Coronary artery (tissue), 2 donors: ENCODE measurements at regions not wholly inside any gene's neighbourhood (a gene's known extent, or its start where the extent isn't known, plus 50 kb on each side); places are given as distances from the start of the nearest gene placed in this dataset.

ENCODE experiments used
- DNase-seq: peaks from one replicate; pipeline ENCODE4 v3.0.0-alpha.2; 2017; ENCODE audit warnings: low spot score
- H3K27ac ChIP-seq, 2 donors: fragments of 200-600 bp; sonication (generic); one replicate each; pipeline ENCODE4 v1.5.1; 2016 to 2019
- H3K4me3 ChIP-seq: fragments of 200-600 bp; sonication (generic); 2 replicates; pipeline ENCODE4 v1.5.1; 2016; ENCODE audit warnings: mild to moderate bottlenecking, moderate library complexity
- TF ChIP-seq, protein P1 (sequence below): fragments of 200-600 bp; sonication (generic); IDR thresholded peaks from one replicate; pipeline ENCODE4 v1.5.1; 2019; ENCODE audit warnings: antibody characterized with exemption

DNA sequence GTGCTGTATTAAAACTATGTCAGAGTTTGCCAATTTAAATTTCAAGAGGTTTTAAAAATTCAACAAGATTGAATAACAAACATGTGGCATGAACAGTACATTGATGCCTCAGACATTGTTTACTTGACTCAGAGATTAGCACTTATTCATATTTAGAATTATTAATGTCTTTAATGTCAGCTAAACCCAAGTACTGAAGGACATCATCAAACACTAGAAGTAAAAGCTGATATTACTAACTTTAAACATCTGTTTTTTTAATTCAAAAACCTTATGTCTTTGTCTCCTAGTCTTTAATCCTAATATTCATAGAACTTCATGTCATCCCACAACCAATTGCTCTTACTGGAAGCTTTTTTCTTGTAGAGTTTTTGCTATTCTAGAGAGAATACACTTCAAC, 406.2 kb upstream of the PCDH7 start:
- H3K4me3 ChIP-seq: no peak overlapping the region
- TF ChIP-seq, protein P1, sequence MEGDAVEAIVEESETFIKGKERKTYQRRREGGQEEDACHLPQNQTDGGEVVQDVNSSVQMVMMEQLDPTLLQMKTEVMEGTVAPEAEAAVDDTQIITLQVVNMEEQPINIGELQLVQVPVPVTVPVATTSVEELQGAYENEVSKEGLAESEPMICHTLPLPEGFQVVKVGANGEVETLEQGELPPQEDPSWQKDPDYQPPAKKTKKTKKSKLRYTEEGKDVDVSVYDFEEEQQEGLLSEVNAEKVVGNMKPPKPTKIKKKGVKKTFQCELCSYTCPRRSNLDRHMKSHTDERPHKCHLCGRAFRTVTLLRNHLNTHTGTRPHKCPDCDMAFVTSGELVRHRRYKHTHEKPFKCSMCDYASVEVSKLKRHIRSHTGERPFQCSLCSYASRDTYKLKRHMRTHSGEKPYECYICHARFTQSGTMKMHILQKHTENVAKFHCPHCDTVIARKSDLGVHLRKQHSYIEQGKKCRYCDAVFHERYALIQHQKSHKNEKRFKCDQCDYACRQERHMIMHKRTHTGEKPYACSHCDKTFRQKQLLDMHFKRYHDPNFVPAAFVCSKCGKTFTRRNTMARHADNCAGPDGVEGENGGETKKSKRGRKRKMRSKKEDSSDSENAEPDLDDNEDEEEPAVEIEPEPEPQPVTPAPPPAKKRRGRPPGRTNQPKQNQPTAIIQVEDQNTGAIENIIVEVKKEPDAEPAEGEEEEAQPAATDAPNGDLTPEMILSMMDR: no peak
- no peak overlapping the region for H3K27ac ChIP-seq
- DNase-seq: no peak

DNA sequence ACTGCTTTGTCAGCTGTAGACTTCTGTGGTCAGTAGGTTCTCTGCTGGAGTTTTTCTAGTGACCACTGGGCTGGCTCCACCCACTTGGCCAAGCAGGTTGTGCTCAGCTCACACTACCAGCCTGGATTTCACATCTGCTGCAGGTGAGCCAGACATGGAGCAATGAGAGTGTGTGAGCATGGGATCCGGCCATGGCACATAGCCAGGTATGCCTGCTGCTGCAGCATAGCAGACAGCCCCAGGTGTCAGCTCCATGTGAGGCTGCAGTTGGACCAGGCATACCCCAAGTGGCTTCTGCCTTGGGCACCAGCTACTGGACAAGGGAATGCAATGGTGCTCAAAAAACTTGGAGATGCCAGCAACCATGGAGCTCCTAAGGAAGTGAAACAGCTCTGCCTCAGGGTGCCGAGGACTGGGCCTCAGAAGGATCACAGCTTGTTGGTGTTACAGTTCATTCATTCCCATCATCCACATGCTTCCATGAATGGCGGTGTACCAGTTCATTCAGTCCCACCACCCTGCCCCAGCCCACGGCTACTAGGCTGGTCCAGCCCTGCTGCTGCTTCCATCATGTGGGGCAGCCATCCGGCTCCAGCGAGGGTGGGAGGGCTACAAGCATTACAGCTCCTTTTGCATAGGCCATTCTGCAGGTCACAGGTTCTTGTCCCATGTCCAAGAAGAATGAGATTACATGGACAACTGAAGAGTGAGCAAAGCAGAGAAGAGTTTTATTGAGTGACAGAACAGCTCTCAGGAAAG, 389.1 kb upstream of the PCDH7 start:
- TF ChIP-seq, protein P1: no peak
- no peak for DNase-seq

DNA sequence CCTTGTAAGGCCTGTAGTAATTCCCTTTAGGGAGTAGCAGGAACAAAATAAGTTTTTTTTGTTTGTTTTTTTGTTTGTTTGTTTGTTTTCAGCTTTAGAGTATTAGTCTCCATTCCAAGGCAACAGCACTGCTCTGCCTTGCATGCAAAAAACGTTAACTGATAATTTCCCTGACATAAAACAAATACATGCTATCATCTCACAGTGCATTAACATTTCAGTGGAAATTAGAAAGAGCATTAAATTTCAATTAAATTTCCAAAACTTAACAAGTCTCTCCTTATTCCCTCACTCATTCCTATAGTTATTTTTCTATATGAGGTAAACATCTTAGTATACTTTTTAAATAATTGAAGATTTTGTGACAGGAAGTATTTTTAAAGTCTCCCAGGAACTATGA, 378.4 kb upstream of the PCDH7 start:
- DNase-seq: no peak
- Histone ChIP-seq H3K4me3 (no peak overlapping the region), H3K27ac (no peak overlapping the region)
- TF ChIP-seq, protein P1: no peak

More for the DNA sequence above, 389.1 kb upstream of the PCDH7 start:
- Histone ChIP-seq H3K27ac (no peak overlapping the region), H3K4me3 (no peak overlapping the region)

DNA sequence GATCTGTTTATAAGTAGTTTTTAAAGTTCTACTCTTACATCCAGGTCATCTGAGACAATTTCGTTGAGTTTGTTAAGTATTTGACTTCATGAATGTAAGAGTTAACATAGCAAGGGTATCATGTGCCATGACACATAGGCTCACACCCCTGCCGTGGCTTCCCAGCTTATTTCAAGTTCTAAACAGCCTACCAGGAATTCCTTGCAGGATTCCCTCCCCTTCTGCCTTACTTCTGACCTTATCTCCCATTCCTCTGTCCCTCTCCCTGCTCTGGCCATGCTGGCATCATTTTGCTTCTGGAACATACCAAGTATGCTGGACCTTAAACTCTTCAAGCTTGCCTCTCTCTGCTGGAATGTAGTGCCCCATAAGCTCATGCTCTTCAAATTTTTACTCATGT, 369.9 kb upstream of the PCDH7 start:
- TF ChIP-seq, protein P1: no peak
- H3K4me3 ChIP-seq: no peak overlapping the region
- H3K27ac ChIP-seq: no peak overlapping the region
- no peak for DNase-seq

DNA sequence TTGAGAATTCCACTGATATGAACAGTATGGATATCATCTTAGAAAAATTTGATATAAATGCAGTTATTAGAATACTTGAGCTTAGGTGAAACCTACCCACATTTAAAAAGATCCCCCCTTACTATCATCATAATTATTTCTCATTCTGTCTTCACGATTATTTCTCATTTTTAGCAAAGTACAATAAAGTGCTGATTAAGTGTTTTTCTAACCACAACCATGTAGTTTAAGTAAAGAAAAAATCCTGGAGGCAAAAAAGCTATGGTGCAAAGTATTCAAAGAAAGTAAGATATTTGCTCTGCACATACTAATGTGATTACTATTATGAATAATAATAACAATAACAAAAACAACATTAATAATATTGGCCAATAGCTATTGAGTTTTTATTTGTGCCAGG, 365.6 kb upstream of the PCDH7 start:
- H3K4me3 ChIP-seq: no peak overlapping the region
- no peak for DNase-seq
- TF ChIP-seq, protein P1: no peak

DNA sequence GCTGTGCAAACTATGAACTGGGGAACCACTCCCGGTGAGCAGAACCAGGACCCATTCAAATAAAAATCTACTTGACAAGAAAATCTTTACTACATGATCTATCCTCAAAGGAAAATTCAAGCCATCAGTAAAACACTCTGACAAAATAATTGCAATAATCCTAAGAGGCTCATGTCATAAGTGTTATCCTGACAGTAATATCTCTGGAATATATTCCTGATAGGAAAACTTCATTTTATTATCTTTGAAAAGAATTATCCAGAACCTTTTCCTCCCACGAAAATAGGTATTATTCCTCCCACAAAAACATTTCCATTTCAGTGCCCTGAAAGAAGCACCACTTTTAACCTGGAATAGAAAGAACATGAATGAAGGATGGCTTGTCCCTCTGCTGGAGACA, 357.7 kb upstream of the PCDH7 start:
- TF ChIP-seq, protein P1: no peak
- Histone ChIP-seq H3K4me3 (no peak overlapping the region), H3K27ac (no peak overlapping the region)
- no peak for DNase-seq

More for the DNA sequence above, 365.6 kb upstream of the PCDH7 start:
- H3K27ac ChIP-seq: no peak overlapping the region

DNA sequence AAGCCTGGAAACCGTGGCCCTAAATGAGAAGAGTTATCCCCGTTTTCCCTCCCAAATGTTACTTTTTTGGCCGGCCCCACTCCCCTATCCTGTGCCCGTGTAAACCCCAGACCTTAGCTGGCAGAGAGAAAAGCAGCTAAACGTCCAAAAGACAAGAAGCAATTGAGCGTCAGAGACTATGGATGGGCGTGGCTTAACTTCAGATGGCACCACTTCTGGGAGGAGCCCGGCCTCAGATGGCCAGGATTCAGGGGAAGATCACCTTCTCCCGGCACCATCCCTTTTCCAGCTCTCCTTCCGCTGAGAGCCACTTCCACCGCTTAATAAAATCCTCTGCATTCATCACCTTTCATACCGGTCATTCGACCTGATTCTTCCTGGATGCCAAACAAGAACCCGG, 350.1 kb upstream of the PCDH7 start:
- Histone ChIP-seq H3K27ac (no peak overlapping the region), H3K4me3 (no peak overlapping the region)
- TF ChIP-seq, protein P1: no peak
- DNase-seq: no peak
